ENCODE measurements at regions not wholly inside any gene's neighbourhood (a gene's known extent, or its start where the extent isn't known, plus 50 kb on each side); places are given as distances from the start of the nearest gene placed in this dataset.

- TF ChIP-seq FOXO4 (CRISPR knock-in tag; IDR thresholded peaks at IDR 0.05): no peak
- TF ChIP-seq DPF2 (IDR thresholded peaks at IDR 0.05): no peak
- no peak for TF ChIP-seq CTCF (IDR thresholded peaks at IDR 0.05 in 2 of 3, conservative IDR thresholded peaks at IDR 0.05 in 1 of 3; ENCODE audit: insufficient read depth in 2 of 3, low read depth in 1 of 3, low read length in 3 of 3)
- TF ChIP-seq BRF1 (IDR thresholded peaks at IDR 0.05; ENCODE audit: borderline replicate concordance, extremely low read depth, insufficient read length): no peak
- TF ChIP-seq ZHX1 (conservative IDR thresholded peaks at IDR 0.05; ENCODE audit: low read length): no peak
Measured at GRCh38 chr10:14433147-14433546, 102.4 kb upstream of the FRMD4A start.

Data from K562 (cell line).